Gastrocnemius medialis (tissue), 4 donors: ENCODE measurements at regions not wholly inside any gene's neighbourhood (a gene's known extent, or its start where the extent isn't known, plus 50 kb on each side); places are given as distances from the start of the nearest gene placed in this dataset.

ENCODE experiments used
- POLR2A ChIP-seq, 2 donors: fragments of 450-650 bp; IDR thresholded peaks; one replicate each; pipeline ENCODE4 v1.6.1; 2017; ENCODE audit warnings: antibody characterized with exemption in 2 of 2, mild to moderate bottlenecking in 2 of 2, moderate library complexity in 2 of 2
- TF ChIP-seq, protein P1 (sequence below), 5 experiments: fragments of 450-650 bp in 3 of 5; fragments of 200-600 bp in 2 of 5; sonication (generic) in 2 of 5; IDR thresholded peaks in 4 of 5; conservative IDR thresholded peaks in 1 of 5; 1 replicate in 4 of 5; 2 replicates in 1 of 5; pipeline ENCODE4 v1.5.1; 2016 to 2019; ENCODE audit warnings: antibody characterized with exemption in 5 of 5, mild to moderate bottlenecking in 3 of 5, moderate library complexity in 3 of 5

GRCh38 chr5:130964231-130965202 is 200.5 kb downstream of the HINT1 start:
- TF ChIP-seq, protein P1, sequence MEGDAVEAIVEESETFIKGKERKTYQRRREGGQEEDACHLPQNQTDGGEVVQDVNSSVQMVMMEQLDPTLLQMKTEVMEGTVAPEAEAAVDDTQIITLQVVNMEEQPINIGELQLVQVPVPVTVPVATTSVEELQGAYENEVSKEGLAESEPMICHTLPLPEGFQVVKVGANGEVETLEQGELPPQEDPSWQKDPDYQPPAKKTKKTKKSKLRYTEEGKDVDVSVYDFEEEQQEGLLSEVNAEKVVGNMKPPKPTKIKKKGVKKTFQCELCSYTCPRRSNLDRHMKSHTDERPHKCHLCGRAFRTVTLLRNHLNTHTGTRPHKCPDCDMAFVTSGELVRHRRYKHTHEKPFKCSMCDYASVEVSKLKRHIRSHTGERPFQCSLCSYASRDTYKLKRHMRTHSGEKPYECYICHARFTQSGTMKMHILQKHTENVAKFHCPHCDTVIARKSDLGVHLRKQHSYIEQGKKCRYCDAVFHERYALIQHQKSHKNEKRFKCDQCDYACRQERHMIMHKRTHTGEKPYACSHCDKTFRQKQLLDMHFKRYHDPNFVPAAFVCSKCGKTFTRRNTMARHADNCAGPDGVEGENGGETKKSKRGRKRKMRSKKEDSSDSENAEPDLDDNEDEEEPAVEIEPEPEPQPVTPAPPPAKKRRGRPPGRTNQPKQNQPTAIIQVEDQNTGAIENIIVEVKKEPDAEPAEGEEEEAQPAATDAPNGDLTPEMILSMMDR (IDR thresholded peaks at IDR 0.05 in 4 of 5, conservative IDR thresholded peaks at IDR 0.05 in 1 of 5) = no peak
- no peak for TF ChIP-seq POLR2A (IDR thresholded peaks at IDR 0.05)
